DMS114 treated with DMSO at 0.1 percent for 48 hours (cell line): ENCODE measurements at regions not wholly inside any gene's neighbourhood (a gene's known extent, or its start where the extent isn't known, plus 50 kb on each side); places are given as distances from the start of the nearest gene placed in this dataset.
"Not testable (repeated sequence)": the region's sequence is repeated elsewhere in the genome, so short reads cannot be mapped to it uniquely, and the experiment has no call there.

ENCODE experiments used
- DNase-seq: peaks from one replicate; lab custom pipeline; 2025; ENCODE audit not compliant: unreplicated experiment; lab: John Stamatoyannopoulos, UW

DNA sequence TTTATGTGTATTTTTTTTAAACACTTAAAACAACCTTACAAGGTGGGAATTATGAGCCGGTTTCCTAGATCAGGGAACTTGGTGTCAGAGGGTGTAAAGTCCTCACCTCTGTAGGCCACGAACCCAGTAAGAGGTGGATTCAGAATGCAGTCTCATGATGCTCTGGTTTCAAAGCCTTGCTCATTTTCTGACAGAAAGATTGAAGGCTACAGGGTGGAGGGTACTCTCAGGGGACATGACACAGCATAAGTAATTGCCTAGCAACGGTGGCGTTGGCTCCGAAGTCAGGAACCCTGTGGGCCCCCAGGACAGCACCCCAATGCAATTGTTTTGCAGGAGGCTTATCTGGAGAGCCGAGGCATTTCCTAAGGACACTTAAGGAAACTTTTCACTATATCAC, 794.7 kb downstream of the EFNB2 start:
- no peak for DNase-seq

DNA sequence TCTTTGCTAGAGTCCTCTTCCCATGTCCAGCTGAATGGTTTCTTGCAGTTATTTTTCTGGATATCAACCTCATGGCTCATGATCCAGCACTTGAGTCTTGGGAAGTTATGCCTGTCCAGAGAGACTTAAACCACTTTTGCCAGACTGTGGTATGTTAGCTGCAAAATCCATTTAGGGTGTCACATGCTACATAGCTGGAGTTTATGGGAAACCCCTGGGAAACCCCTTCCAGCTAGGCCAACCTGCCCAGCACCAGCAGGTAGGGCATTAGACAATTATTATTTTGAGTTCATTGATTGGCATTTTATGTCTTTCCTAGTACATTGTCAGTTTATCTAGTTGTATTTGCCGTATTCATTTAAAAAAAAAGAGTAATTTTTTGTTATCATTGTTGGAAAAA, 797.8 kb downstream of the EFNB2 start:
- no peak for DNase-seq

DNA sequence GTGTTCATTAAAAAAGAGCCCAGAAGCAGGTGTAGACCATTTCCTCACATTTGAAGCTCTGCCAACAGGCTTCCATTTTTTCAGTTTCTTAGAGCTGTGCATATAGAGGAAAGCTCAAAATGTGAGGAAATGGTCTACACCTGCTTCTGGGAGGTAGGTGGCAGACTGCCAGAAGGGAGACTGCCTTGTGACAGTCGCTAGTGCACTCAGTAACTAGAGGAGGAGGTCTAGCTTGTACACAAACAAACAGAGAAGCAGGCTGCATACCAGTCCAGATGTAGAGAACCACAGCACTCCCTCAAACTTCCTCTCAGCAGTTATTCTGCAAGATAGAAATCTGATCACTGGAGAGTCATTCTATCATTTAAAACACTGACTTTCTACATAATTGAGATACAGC, 800.2 kb downstream of the EFNB2 start:
- DNase-seq: no peak

DNA sequence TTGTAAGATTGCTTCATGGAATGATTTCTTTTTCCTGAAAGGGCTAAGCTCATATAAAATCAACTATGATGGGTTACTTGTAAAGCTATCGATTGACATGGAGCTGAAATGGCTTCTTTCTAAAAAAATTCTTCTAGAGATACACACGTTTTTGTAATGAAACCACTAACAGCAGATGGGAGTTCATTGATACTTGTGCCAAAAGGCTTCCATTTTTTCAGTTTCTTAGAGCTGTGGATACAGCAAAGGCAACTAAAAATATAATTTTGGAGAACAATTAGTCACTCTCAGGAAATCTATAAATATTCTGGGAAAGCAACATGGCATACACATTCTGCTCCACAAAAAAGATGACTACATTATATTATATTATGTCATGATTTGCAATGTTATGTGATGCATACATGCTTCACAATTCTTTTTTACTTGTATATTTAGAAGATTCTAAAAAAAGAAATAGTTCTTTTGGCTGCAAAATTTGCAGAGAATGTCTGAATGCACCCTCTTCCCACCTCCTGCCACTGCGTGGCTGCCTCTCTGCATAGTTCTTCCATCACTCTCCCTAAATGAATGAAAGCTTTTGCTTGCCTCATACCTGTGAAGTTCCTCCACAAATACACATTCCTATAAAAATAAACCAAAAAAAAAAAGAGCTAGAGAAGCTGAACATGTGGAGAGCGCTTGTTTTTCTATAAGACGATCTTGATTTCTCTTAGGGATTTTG, 802.5 kb downstream of the EFNB2 start:
- no peak for DNase-seq

DNA sequence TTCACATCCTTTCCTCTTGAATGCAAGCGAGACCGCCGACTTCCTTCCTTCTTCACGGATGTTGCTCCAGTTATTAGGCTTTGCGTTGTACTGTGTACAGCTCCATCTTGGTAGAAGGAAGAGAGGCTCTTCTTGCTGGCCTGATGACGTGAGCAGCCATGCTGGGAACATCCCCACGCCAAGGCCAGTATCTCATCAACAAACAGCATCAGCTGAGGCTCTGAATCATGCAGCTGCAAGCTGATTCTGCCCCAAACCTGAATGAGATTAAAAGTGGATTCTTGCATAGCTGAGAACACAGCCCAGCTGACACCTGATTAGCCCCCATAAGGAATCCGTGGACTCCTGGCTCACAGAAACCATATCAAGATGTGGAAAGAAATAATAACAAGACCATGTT, 809.6 kb downstream of the EFNB2 start:
- no peak for DNase-seq

DNA sequence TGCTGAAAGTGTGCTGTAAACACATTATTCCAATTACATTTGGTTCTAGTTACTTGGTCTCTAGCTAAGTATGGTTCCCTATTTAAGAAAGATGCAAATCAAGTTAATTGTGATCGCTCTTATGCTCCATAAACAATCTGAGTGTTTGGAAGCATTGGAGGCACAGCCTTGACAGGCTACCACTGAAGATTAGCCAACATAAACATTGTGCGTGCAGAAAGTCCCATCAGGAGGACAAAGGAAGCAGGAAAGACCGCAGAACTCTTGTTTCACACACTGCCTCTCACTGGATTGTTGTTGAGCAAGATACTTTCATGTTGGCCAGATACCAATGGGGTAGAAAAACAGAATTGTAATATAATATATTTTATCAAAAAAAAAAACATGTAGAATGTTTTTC, 814.4 kb downstream of the EFNB2 start:
- DNase-seq: no peak

DNA sequence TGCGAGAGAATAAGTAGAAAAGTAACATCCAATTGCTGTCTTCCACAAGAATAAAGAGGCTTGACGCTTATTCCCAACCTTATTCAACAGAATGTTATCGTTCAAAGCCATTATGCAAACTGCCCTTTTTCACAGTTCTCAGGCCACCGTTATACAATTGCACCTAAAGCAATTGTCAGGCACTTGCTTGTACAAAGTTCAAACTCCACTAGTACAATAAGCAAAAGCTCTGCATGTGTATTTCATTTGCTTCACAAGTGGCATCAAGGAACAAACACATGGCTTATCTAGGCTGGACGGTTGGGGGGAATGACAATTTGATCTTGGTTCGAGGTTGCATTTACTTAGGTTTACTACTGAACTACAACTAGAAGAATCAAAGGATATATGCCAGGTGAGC, 815.6 kb downstream of the EFNB2 start:
- no peak for DNase-seq

DNA sequence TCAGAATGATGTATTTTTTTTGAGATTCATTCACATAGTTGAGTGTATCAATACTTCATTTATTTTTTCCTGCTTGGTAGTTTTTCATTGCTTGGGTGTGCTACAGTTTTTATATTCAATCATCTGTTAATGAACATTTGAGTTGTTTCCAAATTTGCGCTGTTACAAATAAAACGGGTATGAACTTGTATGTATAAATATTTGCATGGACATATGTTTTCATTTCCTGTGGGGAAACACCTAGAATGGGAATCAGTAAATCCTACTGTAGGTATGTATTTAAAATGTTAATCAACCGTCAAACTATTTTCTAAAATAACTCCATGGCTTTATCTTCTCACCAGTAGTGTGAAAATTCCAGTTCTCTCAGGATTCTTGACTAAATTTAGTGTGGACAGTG, 826.3 kb downstream of the EFNB2 start:
- DNase-seq: no peak

DNA sequence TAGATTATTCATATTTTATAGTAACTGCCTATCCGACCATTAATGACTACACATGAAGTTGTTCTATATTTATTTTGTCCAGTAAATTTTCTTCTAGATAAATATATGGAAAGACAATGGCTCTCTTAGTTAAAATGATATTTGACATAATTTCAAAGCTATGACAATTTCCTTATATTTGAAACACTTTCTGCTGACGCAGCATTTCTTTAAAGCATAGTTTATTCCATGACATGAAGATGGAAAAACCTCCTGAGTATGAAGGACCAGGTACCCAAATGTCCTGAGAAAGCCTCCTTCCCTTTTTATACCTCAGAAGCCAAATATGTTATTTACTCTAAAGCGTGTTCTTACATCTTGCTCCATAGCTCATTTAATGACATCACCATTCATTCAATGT, 831.6 kb downstream of the EFNB2 start:
- no peak for DNase-seq

DNA sequence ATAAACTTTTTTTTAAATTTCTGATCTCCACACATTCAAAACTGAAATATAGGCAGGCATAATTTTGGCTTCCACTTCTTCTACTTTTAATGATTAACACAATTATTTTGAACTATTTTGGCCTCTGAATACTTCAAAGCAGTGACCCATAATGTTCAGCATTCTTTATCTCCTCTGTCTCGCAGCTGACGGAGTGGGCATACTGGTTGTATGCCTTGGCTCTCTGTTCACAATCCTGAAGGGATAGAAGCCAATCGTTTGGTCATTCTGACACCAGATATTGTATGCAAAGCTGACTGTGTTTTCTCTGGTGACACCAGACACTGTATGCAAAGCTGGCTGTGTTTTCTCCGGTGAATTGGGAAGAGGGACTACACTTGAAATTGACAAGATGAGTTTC, 833.0 kb downstream of the EFNB2 start:
- DNase-seq: no peak

DNA sequence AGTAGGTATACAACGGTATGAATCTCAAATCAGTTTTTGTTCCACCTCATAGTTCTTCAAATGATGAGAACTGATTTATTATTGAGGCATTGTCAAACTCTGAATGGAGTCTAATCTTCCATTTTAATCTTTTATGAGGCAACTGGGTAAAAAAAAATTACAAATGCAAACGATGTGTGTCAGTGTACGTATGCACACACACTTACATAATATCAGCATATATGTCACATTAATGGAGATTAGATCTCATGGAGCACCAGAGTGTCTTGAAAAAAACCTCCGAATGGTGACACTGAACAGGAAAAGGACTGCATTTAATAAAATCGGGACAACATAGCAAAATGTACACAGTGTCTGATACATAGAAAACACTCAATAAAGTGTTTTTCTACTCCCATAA, 842.7 kb downstream of the EFNB2 start:
- no peak for DNase-seq

DNA sequence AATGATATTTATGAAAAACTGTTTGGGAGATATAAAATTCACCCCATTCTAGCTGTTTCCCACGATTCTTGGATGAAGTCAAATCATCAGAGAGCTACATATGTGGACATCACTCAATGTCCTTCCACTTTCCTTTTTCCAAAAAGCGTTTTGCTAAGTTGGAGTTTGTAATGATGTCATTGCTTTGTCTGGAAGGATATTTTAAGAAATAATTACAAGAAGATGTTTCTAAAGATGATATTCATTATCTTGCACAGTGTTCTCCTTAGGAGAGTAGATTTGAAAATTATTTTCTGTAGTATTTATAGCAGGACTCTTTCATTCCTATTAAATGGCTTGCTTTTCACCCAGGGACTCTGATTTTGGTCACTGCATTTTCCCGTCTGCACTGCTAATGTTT, 851.2 kb downstream of the EFNB2 start:
- no peak for DNase-seq

DNA sequence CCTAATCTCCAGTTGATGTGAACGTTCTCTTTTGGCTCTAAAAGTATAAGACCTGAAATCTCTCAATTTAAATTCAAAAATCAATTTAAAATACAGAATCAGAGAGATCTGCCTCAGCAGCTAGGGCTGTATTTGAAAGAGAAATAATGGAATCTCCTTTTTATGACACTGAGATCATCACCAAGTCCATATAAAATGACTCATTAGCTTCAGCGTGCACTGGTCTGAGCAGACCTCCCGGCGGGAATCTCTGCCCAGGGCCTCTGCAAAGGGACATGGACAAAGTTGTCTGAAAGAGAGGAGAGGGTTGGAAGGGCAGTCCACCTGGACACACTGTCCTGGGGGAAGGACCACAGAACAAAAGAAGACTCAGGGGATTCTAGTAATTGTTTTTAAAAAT, 855.6 kb downstream of the EFNB2 start:
- no peak for DNase-seq

DNA sequence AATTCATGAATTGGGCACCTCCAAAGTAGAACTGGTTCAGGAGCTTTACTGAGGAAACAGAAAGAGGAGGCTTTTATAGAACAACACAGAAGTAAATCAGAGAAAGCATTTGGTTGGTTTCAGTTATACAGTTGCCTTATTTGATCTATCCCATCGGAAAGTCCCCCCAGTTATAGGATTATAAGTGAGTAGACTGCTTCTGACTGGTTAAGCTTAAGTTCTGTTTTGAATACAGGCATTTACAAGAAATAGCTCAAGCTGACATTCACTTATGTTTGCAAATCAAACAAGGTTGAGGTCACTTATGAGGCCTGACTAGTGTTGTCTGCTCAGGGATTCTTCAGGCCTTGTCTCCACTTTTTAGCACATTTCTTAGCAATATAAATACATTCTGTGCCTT, 857.4 kb downstream of the EFNB2 start:
- no peak for DNase-seq

DNA sequence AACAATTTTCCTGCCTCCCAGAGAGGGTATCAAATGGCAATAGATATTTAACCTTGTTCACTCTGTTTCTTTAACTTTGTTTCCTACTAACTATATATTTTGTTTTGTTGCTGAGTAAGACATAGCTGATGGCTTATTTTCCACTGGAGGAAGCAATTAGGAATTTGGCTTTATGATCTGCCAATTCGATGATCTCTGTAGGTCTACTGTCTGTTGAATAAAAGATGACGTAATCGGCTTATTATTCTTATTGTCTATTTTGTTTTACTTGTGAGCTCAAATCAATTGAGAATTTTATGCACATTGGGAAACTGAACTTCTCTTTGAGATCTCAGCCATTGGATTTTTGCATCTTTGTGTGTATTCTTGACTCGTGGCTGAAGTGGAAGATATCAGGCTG, 862.6 kb downstream of the EFNB2 start:
- no peak for DNase-seq

DNA sequence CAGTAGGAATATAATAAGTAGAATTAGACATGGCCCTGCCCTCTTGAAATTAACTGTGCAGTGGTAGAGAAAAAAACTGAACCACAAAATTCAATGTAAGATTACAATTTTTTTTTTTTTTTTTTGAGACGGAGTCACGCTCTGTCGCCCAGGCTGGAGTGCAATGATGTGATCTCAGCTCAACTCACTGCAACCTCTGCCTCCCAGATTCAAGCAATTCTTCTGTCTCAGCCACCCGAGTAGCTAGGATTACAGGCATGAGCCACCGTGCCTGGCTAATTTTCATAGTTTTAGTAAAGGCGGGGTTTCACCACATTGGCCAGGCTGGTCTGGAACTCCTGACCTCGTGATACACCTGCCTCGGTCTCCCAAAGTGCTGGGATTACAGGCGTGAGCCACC, 864.3 kb downstream of the EFNB2 start:
- not testable (repeated sequence) for DNase-seq

DNA sequence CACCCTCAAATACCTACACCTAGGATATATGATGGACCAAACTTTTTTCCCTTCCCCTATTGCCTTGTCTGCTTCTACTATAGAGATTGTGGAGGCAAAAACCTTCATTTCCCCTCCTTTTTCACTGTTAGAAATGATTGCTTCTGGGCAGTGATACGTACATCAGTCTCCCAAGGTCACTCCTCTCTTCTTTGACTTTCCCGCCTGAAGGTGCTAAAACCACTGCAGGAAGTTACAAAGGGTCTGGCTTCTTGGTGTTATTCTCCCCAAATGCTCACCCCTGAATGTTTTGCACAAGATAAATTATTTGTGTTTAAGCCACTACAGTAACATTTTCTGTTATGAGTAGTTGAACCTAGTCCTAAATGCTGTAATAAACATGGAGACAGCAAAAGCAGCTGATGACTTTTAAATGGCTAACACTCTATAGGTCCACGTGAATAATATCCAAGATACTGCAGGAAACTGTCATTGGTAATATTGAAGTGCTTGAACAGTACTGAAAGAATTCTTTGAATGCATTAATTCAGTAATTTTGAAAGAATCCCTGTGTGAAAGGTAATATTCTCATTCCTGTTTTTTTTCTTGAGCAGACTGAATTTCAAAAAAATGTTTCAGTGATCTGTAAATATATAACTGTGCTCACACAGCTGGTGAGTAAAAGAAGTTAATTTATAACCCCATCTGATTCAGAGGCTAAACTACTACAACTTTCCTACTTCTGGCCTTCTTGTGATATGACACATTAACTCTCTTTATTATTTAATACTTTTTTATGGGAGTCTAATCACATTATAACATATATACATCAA, 865.1 kb downstream of the EFNB2 start:
- DNase-seq: no peak

DNA sequence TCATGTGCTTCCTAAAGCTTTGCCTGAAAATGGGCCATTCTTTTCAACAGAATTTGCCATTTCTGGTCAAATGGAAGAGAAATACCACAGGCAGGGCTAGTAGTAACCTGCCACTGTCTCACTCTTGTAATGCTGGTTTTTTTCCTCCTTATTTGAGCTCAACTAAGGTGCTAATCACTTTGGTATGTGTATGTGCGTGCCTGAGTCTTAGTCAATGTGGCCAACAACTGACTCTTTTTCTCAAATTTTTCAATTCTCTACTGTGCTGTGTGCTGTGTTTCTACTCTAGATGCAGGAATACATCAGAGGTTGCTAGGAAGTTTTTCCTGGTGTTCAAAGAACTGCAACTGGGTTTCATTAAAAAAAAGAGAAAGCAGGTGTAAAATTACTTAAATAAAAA, 870.2 kb downstream of the EFNB2 start:
- DNase-seq: no peak

DNA sequence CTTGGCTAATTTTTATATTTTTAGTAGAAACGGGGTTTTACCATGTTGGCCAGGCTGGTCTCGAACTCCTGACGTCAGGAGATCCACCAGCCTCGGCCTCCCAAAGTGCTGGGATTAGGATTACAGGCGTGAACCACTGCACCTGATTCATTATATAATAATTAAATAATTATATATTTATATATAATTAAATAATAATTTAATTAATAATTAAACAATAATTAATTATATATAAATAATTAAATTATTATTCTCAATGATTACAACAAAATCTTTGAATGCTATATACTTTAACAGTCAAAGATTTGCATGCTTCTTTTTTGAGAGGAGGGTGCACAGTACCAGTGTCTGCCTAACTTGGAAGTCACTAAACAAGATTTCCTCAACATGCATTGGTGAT, 872.3 kb downstream of the EFNB2 start:
- no peak for DNase-seq

DNA sequence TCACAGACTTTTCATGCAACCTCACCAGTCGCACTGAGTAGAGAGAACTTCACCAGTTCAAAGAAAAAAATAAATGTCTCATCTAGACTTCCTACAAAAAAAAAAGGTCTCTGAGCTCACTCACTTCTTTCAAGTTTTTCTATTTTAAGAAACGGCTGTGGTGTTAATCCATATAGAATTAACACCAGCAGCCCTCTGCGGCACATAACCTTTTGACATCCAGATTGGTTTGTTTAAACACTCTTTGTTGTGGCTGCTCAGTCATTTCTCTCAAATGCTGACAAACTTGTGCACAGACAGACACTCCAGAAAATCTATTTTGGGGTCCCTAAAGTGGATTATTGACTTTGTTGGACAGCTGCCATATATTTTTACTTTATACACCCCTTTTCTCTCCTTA, 874.9 kb downstream of the EFNB2 start:
- no peak for DNase-seq

DNA sequence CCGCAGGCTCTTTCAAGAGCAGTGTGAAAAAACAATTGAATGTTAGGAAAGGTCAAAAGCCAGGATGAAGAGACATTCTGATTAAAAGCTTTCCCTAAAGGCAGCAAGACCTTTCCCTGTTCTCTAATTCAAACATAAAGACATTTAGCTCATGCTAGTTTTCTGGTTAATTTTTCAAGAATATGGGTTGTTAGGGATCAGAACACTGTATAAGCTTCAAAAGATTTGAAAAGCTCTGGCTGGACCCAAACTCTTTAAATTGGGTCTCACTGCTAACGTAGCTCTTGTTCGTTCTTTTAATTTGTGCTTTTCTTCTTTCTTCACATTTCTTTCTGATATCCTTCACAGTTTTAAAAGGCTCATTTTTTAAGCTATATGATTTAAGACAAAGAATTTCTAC, 877.0 kb downstream of the EFNB2 start:
- DNase-seq: no peak

DNA sequence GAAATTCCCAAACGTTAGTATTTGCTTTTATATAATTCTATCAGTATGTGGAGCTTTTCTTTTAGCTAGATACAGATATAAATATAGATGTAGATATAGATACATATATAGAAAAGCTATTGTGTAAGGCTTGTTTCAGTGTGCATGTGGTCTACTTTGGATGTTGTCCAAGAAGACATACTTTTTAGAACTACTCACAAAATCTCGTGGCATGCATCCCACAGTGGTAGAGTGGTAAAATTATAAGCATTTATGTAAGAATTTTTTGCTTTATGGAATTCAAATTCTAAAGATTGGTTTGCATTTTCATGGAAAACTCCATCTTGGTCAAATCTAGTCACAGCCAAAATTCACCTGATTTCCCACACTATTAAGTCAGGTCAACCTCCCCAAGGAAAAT, 880.4 kb downstream of the EFNB2 start:
- no peak for DNase-seq

DNA sequence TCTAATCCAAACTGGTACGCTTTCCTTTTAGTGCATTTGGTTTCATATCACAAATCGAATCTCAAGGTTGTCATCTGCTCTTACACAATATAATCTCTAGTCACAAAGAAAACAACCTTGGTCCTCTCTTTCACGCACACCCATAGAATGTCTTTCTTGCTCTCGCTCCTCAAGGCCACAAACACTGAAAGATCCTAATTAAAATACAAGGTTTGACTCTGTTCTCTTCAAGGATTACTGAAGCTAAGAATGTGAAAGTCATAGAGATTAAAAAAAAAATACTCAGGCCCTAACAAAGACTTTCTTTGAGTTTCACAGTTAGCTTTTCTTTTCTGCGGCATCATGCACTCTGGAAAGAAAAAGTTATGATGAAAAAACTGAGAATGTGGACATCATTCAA, 891.5 kb downstream of the EFNB2 start:
- DNase-seq: no peak
